NB4 (cell line): ENCODE measurements at regions not wholly inside any gene's neighbourhood (a gene's known extent, or its start where the extent isn't known, plus 50 kb on each side); places are given as distances from the start of the nearest gene placed in this dataset.

ENCODE experiments used
- DNase-seq: peaks from one replicate; pipeline ENCODE4 v3.0.0; 2010; ENCODE audit warnings: low read depth
- H3K4me3 ChIP-seq: one replicate; pipeline ENCODE4 v1.5.1; 2011; ENCODE audit warnings: mild to moderate bottlenecking, low read depth, low read length, moderate library complexity
- MYC ChIP-seq: IDR thresholded peaks from 2 replicates; pipeline ENCODE4 v1.6.1; 2011; ENCODE audit warnings: low read depth, low read length
- POLR2A ChIP-seq: IDR thresholded peaks from 2 replicates; pipeline ENCODE4 v1.6.1; 2011; ENCODE audit warnings: mild to moderate bottlenecking; ENCODE audit not compliant: insufficient read length; ENCODE audit errors: extremely low read depth
- TF ChIP-seq, protein P1 (sequence below): IDR thresholded peaks from 2 replicates; pipeline ENCODE4 v1.6.1; 2011; ENCODE audit warnings: low read depth, low read length
- TF ChIP-seq, protein P2 (sequence below): IDR thresholded peaks from one replicate; pipeline ENCODE4 v1.5.1; 2012; ENCODE audit warnings: low read depth, low read length

- TF ChIP-seq POLR2A (no peak), MYC (no peak)
- TF ChIP-seq, protein P1, sequence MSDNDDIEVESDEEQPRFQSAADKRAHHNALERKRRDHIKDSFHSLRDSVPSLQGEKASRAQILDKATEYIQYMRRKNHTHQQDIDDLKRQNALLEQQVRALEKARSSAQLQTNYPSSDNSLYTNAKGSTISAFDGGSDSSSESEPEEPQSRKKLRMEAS = no peak
- TF ChIP-seq, protein P2, sequence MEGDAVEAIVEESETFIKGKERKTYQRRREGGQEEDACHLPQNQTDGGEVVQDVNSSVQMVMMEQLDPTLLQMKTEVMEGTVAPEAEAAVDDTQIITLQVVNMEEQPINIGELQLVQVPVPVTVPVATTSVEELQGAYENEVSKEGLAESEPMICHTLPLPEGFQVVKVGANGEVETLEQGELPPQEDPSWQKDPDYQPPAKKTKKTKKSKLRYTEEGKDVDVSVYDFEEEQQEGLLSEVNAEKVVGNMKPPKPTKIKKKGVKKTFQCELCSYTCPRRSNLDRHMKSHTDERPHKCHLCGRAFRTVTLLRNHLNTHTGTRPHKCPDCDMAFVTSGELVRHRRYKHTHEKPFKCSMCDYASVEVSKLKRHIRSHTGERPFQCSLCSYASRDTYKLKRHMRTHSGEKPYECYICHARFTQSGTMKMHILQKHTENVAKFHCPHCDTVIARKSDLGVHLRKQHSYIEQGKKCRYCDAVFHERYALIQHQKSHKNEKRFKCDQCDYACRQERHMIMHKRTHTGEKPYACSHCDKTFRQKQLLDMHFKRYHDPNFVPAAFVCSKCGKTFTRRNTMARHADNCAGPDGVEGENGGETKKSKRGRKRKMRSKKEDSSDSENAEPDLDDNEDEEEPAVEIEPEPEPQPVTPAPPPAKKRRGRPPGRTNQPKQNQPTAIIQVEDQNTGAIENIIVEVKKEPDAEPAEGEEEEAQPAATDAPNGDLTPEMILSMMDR = no peak
- peak; percentile 23 for DNase-seq
- no peak overlapping the region for H3K4me3 ChIP-seq
These were observed 1049.5 kb upstream of the EPHA7 start for GRCh38 chr6:94468830-94469229.

DNA sequence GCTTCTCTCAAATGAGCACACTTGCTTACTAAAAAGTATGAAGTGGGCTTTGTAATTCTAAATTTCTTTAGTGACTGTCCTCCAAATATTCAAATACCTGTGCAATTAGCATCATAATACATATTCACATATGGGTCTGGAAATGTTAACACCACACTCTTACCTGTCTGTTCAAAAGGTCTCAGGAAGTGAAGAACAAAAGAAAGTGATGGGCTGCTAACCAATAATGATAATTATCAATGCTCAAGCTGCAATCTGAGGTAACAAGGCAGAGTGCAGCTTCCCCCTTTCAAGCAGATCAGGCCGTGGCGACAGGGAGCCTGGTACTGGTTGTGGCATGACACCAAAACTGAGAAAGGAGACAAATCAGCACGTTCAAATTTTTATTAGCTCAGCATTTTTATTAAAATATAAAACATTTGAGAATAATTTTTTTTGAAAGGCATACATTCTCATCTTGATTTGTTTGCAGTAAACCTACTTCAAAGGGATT, 1044.7 kb upstream of the EPHA7 start:
- no peak for DNase-seq
- no peak for TF ChIP-seq MYC
- no peak for TF ChIP-seq POLR2A
- TF ChIP-seq, protein P1 = no peak
- TF ChIP-seq, protein P2 = no peak
- H3K4me3 ChIP-seq = no peak overlapping the region

- no peak overlapping the region for H3K4me3 ChIP-seq
- TF ChIP-seq, protein P1 = no peak
- TF ChIP-seq, protein P2 = no peak
- no peak for TF ChIP-seq POLR2A
- TF ChIP-seq MYC = no peak
- DNase-seq = no peak
These were observed 1043.9 kb upstream of the EPHA7 start for GRCh38 chr6:94463306-94463705.

DNA sequence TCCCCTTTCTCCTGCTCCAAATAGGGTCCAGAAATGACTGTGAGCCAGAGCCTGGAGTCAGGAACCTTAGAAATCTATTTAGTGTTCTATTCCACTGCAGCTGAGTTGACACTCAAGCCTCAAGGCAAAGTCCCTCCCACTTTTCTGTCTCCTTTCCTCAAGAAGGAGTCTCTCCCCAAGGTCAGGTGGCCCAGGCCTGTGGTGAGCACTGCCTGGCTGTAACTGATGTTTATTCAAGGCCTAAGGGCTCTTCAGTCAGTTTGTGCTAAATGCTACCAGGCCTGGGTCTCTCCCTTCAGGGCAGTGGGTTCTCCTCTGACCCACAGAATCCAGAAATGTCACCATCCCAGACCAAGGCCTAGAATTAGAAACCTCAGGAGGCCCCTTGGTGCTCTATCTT, 1042.9 kb upstream of the EPHA7 start:
- no peak overlapping the region for H3K4me3 ChIP-seq
- TF ChIP-seq POLR2A (no peak), MYC (no peak)
- TF ChIP-seq, protein P1 = no peak
- TF ChIP-seq, protein P2 = no peak
- DNase-seq = no peak

- TF ChIP-seq, protein P2 = no peak
- H3K4me3 ChIP-seq = no peak overlapping the region
- no peak for DNase-seq
These were observed 1036.9 kb upstream of the EPHA7 start for GRCh38 chr6:94456266-94456665.

DNA sequence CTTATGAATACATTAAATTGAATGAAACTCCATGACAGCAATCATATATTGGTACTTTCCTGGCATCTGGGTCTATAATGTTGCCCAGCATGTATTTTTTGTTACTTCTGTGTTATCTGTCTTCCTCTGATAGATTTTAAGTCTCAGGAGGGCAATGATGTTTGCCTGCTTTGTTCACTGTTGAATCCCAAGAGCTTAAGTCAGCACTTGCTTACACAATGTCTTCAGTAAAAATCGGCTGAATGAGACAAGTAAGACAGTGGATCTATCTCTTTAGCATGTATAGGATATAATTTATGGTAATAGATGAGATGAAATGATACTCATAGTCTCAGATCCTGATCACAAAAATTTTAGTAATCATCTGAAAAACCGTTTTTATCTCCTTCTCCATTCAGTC, 1034.9 kb upstream of the EPHA7 start:
- no peak for DNase-seq
- H3K4me3 ChIP-seq = no peak overlapping the region
- TF ChIP-seq, protein P2 = no peak
- no peak for TF ChIP-seq POLR2A
- TF ChIP-seq MYC = no peak
- TF ChIP-seq, protein P1 = no peak
